ENCODE measurements at regions not wholly inside any gene's neighbourhood (a gene's known extent, or its start where the extent isn't known, plus 50 kb on each side); places are given as distances from the start of the nearest gene placed in this dataset.
A peak's percentile ranks its signal among the peaks of the same experiment; 100 is the strongest.

DNA sequence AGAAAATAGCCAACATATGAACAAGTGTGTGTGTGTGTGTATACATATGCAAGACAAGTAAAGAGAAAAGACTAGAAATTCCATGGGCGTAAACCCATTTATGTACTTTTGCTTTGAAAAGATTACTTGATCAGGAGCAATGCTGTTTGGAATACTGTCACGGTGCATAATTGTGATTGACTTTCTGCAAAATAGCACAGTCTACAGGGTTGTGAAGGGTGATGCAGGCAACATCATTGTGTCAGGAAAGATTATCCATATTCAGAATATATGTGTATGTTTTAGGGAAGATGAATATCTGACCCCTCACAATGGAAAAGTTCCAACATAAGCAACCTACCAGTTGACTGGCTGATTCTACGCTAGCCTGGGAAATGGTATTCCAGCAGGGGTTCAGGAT lies 307.7 kb downstream of the JRKL start:
- no peak for FAIRE-seq
- no peaks in the 10 kb centered on the region for H3K4me1 ChIP-seq (replicated peaks in 1 of 2; ENCODE audit: control insufficient read depth in 2 of 2, insufficient read depth in 2 of 2, low read length in 2 of 2)
- ATAC-seq = no peak
- no peaks in the 10 kb centered on the region for H4K20me1 ChIP-seq (replicated peaks; ENCODE audit: control insufficient read depth, insufficient read depth, low read length)
- ChIA-PET CTCF (ENCODE audit: low intra/inter-chr PET ratio) (no interaction called here), POLR2A (interaction anchor here (1.1 kb wide), 1 partner anchor 120 kb away, joined by 3 read pairs; no protein-coding TSS in a partner anchor)
- no peak for DNase-seq (ENCODE audit: extremely low read depth in 1 of 4, low spot score in 3 of 4)
- H3K27me3 ChIP-seq (ENCODE audit: control insufficient read depth in 2 of 2, insufficient read depth in 2 of 2, low read length in 2 of 2) = no peaks in the 10 kb centered on the region
- no peak overlapping the region for H2AFZ ChIP-seq (ENCODE audit: low read depth, low read length)
- no TSS peak for BruUV-seq (replicated peaks)
- H3K9me3 ChIP-seq (replicated peaks; ENCODE audit: control insufficient read depth, insufficient read depth, low read depth, low read length) = no peaks in the 10 kb centered on the region
- no peaks in the 10 kb centered on the region for H3K36me3 ChIP-seq (ENCODE audit: control insufficient read depth, insufficient read depth, low read length)
- no peaks in the 10 kb centered on the region for H3K79me2 ChIP-seq (ENCODE audit: control insufficient read depth, insufficient read depth, low read length)
- TF ChIP-seq FOXP1 (CRISPR knock-in tag; IDR thresholded peaks at IDR 0.05) = no peak
- TF ChIP-seq NBN (IDR thresholded peaks at IDR 0.05; ENCODE audit: low read depth) = no peak
- H3K9ac ChIP-seq (ENCODE audit: insufficient read depth in 1 of 2, low read depth in 2 of 2, low read length in 2 of 2) = no peak overlapping the region
- intact Hi-C loops (cut with micrococcal nuclease) (no loop called here), in situ Hi-C loops (cut with MboI) (no loop called here)
- no peaks in the 10 kb centered on the region for H3K9me1 ChIP-seq (ENCODE audit: control insufficient read depth, insufficient read depth, low read length)
- no peak overlapping the region for H3K27ac ChIP-seq (ENCODE audit: extremely low read depth, low read depth, low read length)
- no peak overlapping the region for H3K4me3 ChIP-seq
- 39% methylated on average over 3 of the region's 3 CpGs for WGBS (ENCODE audit: insufficient coverage, low coverage, missing lambda C conversion rate)
- no peak overlapping the region for H3K4me2 ChIP-seq (ENCODE audit: insufficient read depth, low read length)

DNA sequence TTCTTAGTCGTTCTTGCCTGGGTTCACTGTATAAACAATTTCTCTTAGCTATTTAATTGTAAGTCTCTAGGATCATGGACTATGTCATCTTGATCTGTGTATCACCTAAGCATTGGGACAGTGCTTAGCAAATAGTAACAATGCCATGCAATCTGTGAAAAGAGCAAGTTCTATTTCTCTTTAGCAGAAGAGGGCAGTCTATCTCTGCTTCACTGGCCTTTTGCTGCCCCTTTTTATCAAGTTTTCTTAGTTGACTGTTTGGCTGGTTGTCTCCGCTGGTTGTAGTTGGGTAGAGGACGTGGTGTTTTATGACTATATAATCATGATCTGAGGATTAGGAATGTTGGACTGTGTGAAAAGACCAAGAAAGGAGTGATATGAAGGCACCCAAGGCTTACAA lies 315.0 kb downstream of the JRKL start:
- CTCF ChIA-PET (ENCODE audit: low intra/inter-chr PET ratio) = no interaction called here
- no peak overlapping the region for H3K27ac ChIP-seq (ENCODE audit: extremely low read depth, low read depth, low read length)
- H3K4me1 ChIP-seq (replicated peaks in 1 of 2; ENCODE audit: control insufficient read depth in 2 of 2, insufficient read depth in 2 of 2, low read length in 2 of 2) = no peaks in the 10 kb centered on the region
- POLR2A ChIA-PET = no interaction called here
- intact Hi-C loops (cut with micrococcal nuclease) = no loop called here
- in situ Hi-C loops (cut with MboI) = no loop called here
- FAIRE-seq (no peak), ATAC-seq (no peak), DNase-seq (ENCODE audit: extremely low read depth in 1 of 4, low spot score in 3 of 4) (no peak)
- WGBS (ENCODE audit: insufficient coverage, low coverage, missing lambda C conversion rate) = 24% methylated on average over 3 of the region's 3 CpGs
- no peaks in the 10 kb centered on the region for H3K36me3 ChIP-seq (ENCODE audit: control insufficient read depth, insufficient read depth, low read length)
- no peaks in the 10 kb centered on the region for H3K27me3 ChIP-seq (ENCODE audit: control insufficient read depth in 2 of 2, insufficient read depth in 2 of 2, low read length in 2 of 2)
- no peaks in the 10 kb centered on the region for H3K79me2 ChIP-seq (ENCODE audit: control insufficient read depth, insufficient read depth, low read length)
- H2AFZ ChIP-seq (ENCODE audit: low read depth, low read length) = no peak overlapping the region
- H4K20me1 ChIP-seq (replicated peaks; ENCODE audit: control insufficient read depth, insufficient read depth, low read length) = no peaks in the 10 kb centered on the region
- H3K9me1 ChIP-seq (ENCODE audit: control insufficient read depth, insufficient read depth, low read length) = no peaks in the 10 kb centered on the region
- BruUV-seq (replicated peaks) = no TSS peak
- no peaks in the 10 kb centered on the region for H3K9me3 ChIP-seq (replicated peaks; ENCODE audit: control insufficient read depth, insufficient read depth, low read depth, low read length)
- H3K9ac ChIP-seq (ENCODE audit: insufficient read depth in 1 of 2, low read depth in 2 of 2, low read length in 2 of 2) = no peak overlapping the region
- H3K4me2 ChIP-seq (ENCODE audit: insufficient read depth, low read length) = no peak overlapping the region
- TF ChIP-seq, protein P1, sequence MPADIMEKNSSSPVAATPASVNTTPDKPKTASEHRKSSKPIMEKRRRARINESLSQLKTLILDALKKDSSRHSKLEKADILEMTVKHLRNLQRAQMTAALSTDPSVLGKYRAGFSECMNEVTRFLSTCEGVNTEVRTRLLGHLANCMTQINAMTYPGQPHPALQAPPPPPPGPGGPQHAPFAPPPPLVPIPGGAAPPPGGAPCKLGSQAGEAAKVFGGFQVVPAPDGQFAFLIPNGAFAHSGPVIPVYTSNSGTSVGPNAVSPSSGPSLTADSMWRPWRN (IDR thresholded peaks at IDR 0.05; ENCODE audit: low read depth) = no peak
- TF ChIP-seq RAD21 (CRISPR knock-in tag; conservative IDR thresholded peaks at IDR 0.05 in 1 of 2, IDR thresholded peaks at IDR 0.05 in 1 of 2) (peak; percentile 14 to 35; a peak in 2 of 4 replicates), DMBX1 (CRISPR knock-in tag; IDR thresholded peaks at IDR 0.05; ENCODE audit: borderline replicate concordance) (no peak)
- TF ChIP-seq, protein P2, sequence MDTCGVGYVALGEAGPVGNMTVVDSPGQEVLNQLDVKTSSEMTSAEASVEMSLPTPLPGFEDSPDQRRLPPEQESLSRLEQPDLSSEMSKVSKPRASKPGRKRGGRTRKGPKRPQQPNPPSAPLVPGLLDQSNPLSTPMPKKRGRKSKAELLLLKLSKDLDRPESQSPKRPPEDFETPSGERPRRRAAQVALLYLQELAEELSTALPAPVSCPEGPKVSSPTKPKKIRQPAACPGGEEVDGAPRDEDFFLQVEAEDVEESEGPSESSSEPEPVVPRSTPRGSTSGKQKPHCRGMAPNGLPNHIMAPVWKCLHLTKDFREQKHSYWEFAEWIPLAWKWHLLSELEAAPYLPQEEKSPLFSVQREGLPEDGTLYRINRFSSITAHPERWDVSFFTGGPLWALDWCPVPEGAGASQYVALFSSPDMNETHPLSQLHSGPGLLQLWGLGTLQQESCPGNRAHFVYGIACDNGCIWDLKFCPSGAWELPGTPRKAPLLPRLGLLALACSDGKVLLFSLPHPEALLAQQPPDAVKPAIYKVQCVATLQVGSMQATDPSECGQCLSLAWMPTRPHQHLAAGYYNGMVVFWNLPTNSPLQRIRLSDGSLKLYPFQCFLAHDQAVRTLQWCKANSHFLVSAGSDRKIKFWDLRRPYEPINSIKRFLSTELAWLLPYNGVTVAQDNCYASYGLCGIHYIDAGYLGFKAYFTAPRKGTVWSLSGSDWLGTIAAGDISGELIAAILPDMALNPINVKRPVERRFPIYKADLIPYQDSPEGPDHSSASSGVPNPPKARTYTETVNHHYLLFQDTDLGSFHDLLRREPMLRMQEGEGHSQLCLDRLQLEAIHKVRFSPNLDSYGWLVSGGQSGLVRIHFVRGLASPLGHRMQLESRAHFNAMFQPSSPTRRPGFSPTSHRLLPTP (IDR thresholded peaks at IDR 0.05; ENCODE audit: borderline replicate concordance, extremely low read depth, insufficient read length) = no peak
- TF ChIP-seq, protein P3, sequence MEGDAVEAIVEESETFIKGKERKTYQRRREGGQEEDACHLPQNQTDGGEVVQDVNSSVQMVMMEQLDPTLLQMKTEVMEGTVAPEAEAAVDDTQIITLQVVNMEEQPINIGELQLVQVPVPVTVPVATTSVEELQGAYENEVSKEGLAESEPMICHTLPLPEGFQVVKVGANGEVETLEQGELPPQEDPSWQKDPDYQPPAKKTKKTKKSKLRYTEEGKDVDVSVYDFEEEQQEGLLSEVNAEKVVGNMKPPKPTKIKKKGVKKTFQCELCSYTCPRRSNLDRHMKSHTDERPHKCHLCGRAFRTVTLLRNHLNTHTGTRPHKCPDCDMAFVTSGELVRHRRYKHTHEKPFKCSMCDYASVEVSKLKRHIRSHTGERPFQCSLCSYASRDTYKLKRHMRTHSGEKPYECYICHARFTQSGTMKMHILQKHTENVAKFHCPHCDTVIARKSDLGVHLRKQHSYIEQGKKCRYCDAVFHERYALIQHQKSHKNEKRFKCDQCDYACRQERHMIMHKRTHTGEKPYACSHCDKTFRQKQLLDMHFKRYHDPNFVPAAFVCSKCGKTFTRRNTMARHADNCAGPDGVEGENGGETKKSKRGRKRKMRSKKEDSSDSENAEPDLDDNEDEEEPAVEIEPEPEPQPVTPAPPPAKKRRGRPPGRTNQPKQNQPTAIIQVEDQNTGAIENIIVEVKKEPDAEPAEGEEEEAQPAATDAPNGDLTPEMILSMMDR (IDR thresholded peaks at IDR 0.05 in 2 of 3, conservative IDR thresholded peaks at IDR 0.05 in 1 of 3; ENCODE audit: insufficient read depth in 2 of 3, low read depth in 1 of 3, low read length in 3 of 3) = peak in 1 of 3 experiments; percentile 20; a peak in 1 of 6 replicates
- no peak overlapping the region for H3K4me3 ChIP-seq

Data from K562 (cell line).